ENCODE measurements at regions not wholly inside any gene's neighbourhood (a gene's known extent, or its start where the extent isn't known, plus 50 kb on each side); places are given as distances from the start of the nearest gene placed in this dataset.
A peak's percentile ranks its signal among the peaks of the same experiment; 100 is the strongest.
"Not testable (repeated sequence)": the region's sequence is repeated elsewhere in the genome, so short reads cannot be mapped to it uniquely, and the experiment has no call there.

GRCh38 chrX:121876305-121876704, 828.9 kb downstream of the GLUD2 start:
- DNase-seq = no peak

GRCh38 chrX:121877337-121877736, 829.9 kb downstream of the GLUD2 start:
- DNase-seq = not testable (repeated sequence)

GRCh38 chrX:121886557-121886956, 839.1 kb downstream of the GLUD2 start:
- no peak for DNase-seq

- no peak for DNase-seq
Observed at GRCh38 chrX:121894756-121895155, 847.3 kb downstream of the GLUD2 start.

GRCh38 chrX:121902463-121902862, 855.1 kb downstream of the GLUD2 start:
- no peak for DNase-seq

- DNase-seq = no peak
Observed at GRCh38 chrX:121903961-121904360, 856.6 kb downstream of the GLUD2 start.

GRCh38 chrX:121921258-121921657, 873.8 kb downstream of the GLUD2 start:
- DNase-seq = no peak

- no peak for DNase-seq
Observed at GRCh38 chrX:121931567-121931966, 884.2 kb downstream of the GLUD2 start.

GRCh38 chrX:121932688-121933087, 885.3 kb downstream of the GLUD2 start:
- no peak for DNase-seq

GRCh38 chrX:121949041-121949760, 901.8 kb downstream of the GLUD2 start:
- no peak for DNase-seq

- no peak for DNase-seq
Observed at GRCh38 chrX:121958886-121959285, 911.5 kb downstream of the GLUD2 start.

GRCh38 chrX:121975671-121976070, 928.3 kb downstream of the GLUD2 start:
- DNase-seq = no peak

- DNase-seq = no peak
Observed at GRCh38 chrX:121987163-121987562, 939.8 kb downstream of the GLUD2 start.

GRCh38 chrX:121987835-121988234, 940.4 kb downstream of the GLUD2 start:
- DNase-seq = no peak

- DNase-seq = no peak
Observed at GRCh38 chrX:122004127-122004526, 956.7 kb downstream of the GLUD2 start.

- peak; percentile 89 for DNase-seq
Observed at GRCh38 chrX:122026665-122027064, 979.3 kb downstream of the GLUD2 start.

GRCh38 chrX:122046226-122046625, 998.8 kb downstream of the GLUD2 start:
- DNase-seq = no peak

GRCh38 chrX:122046815-122047214, 999.4 kb downstream of the GLUD2 start:
- DNase-seq = no peak

- no peak for DNase-seq
Observed at GRCh38 chrX:122047261-122047660, 999.9 kb downstream of the GLUD2 start.

- no peak for DNase-seq
Observed at GRCh38 chrX:122055460-122055859, 1008.0 kb downstream of the GLUD2 start.

GRCh38 chrX:122055979-122056715, 1008.7 kb downstream of the GLUD2 start:
- DNase-seq = no peak

- DNase-seq = no peak
Observed at GRCh38 chrX:122076241-122076640, 1028.8 kb downstream of the GLUD2 start.

- DNase-seq = no peak
Observed at GRCh38 chrX:122078079-122078478, 1030.7 kb downstream of the GLUD2 start.

- peak; percentile 2 for DNase-seq
Observed at GRCh38 chrX:122087341-122087740, 1039.9 kb downstream of the GLUD2 start.

- DNase-seq = no peak
Observed at GRCh38 chrX:122091571-122091970, 1044.2 kb downstream of the GLUD2 start.
